HG02798 (cell line): ENCODE measurements at regions not wholly inside any gene's neighbourhood (a gene's known extent, or its start where the extent isn't known, plus 50 kb on each side); places are given as distances from the start of the nearest gene placed in this dataset.

Source experiments
- ATAC-seq: cut with Tn5 transposase; IDR thresholded peaks from one replicate; pipeline ENCODE4 v1.9.1; 2021; ENCODE audit warnings: mild to moderate bottlenecking; ENCODE audit not compliant: unreplicated experiment, poor library complexity

GRCh38 chr14:101354726-101355125, 206.6 kb upstream of the DIO3 start:
- ATAC-seq: no peak

GRCh38 chr14:101355284-101355683, 206.0 kb upstream of the DIO3 start:
- no peak for ATAC-seq

DNA sequence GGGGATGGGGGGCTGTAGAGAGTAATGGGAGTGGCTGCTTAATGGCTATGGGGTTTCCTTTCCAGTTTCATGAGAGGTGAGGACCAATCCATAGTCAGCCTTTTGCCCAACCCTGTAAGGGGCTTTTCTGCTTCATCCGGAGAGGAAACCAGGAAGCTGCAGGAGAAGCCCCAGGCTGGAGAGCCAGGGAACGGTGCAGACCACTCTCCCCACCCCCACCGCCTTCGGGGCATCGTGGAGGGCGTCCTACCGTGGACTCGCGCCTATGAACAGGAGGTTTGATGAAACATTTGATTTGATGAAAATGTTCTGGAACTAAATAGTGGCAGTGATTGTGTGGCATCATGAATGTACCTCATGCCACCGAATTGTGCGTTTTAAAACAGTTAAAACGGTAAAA, 204.3 kb upstream of the DIO3 start:
- ATAC-seq: no peak

DNA sequence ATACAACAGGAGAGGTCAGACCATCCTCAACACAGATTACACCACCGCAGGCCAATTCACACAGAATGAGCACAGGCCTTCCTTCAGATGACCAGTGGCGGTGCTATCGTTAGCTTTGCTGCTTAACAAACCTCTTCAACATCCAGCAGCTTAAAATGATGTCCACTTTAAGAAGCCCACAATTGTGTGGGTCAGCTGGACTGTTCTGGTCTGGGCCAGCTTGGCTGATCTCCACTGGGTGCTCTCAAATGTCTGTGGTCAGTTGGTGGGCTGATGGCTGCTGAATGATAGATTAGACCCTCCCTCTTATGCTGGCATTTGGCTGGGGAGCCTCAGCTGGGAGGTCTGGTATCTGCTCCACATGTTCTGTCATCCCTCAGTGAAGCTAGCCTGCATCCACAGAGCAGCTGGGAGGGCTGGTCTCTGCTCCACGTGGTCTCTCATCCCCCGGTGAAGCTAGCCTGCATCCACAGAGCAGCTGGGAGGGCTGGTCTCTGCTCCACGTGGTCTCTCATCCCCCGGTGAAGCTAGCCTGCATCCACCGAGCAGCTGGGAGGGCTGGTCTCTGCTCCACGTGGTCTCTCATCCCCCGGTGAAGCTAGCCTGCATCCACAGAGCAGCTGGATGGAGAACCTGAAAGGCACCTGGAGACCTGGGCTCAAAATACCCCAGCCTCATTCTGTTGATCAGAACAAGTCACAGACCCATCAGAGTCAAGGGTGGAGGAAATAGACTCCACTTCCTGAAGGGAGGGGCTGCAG, 203.6 kb upstream of the DIO3 start:
- no peak for ATAC-seq

DNA sequence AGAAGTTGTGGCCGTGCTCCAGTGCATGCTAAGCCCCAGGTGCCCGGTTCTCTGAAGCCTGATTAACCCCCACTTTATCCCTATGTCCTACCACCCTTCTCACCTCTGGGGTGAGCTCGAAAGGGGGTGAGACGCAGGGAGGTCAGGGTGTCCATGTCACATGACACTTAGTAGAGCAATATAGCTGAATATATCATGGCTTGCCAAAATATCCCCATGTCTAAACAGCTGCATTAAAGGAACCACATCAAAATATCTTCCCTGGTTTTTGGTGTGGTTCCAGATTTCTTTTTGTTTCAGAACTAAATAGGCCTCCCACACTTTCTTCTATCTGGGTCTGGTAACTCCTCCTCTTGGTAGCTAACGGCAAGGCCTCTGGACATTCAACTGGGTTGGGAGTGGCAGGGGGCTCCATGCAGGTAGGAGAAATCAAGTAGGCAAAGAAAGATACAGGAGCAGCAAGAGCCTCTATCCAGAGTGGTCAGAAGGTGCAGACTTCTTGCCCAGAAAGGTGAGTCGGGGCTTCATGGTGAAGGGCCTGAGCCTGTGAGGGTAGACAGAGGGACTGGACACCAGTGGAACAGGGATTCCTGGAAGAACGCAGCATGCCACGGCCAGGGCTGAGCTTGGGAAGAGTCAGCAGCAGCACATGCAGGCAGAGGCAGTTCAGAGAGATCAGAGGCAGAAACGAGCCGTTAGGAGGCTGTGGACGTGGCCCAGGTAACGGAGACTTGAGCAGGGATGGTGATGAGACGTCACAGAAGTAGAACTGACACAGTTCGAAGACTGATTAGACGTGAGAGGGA, 202.8 kb upstream of the DIO3 start:
- ATAC-seq: no peak

DNA sequence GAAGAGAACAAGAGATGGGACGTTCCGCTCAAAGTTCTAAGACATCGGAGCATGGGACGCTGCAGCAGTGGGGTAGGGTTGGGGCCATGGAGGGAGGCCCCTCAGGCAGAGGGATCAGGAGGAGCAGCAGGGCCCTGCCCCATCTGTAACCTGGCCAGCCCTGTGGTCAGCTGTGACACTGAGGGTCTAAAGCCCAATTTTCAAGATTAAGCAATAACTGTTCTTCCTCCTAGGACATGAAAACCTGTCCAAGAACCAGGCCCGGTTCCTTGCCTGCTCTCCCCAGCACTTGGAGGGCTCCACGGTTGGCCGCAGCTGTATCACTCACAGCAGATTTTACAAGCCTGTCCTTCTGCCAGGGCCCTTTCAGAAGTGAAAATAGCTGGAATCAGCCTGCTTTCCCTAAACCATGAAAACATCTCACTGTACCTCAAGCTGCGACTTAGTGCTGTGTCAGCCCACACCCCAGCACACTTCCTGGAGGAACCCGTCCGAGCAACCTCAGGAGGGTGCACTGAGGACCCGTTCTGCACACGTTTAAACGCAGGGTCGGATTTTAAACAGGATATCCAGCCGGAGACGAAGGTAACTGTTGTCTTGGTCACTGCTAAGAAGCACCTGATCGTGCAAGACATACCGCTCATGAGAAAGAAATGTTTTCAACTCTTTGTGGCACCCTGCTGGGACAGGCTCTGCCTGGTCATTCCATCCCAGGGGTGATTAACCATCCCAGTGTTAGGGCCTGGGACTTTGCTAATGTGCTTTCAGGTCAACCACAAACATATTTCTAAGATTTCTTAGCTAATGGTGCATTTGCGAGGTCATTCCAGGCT, 201.9 kb upstream of the DIO3 start:
- ATAC-seq: no peak

DNA sequence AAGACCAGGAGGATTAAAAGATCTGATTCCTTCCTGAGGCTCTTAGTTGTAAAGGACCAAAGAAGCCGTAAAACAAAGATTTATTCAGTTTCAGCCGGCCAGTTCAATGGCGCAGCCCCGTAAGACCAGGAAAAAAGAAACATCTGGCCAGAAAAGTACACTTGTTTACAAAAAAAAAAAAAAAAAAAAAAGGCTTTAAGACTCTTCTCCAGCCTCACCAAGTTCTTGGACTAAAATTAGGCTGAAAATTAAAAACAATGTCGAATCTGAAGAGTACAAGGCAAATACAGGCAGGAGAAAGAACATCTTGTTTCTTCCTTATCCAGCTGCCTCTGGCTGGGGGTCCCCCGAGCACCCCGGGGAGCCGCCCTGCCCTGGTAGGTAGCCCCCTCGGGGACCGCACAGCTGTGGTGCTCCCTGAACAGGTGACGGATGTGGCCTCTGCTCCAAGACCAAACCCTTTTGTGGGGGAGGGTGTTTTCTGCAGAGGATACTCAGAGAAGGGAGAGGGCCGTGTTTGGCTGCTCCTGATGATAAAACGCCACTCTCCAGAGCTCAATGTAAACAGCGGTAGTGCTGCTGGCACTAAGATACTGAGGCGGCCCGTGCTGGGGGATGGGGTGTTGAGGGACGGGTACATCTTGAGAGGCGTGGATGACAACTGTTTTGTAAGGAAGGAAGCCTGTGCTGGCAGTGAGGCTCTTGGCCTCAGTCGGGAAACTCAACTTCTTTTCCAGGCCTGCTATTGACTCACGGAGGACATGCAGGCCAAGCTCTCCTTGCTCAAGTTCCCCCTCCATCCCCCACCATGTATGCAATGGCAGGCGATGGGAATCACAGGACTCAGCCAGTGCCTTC, 201.0 kb upstream of the DIO3 start:
- no peak for ATAC-seq

- no peak for ATAC-seq
These were observed 200.3 kb upstream of the DIO3 start for GRCh38 chr14:101361044-101361443.

- no peak for ATAC-seq
These were observed 199.6 kb upstream of the DIO3 start for GRCh38 chr14:101361451-101362433.

DNA sequence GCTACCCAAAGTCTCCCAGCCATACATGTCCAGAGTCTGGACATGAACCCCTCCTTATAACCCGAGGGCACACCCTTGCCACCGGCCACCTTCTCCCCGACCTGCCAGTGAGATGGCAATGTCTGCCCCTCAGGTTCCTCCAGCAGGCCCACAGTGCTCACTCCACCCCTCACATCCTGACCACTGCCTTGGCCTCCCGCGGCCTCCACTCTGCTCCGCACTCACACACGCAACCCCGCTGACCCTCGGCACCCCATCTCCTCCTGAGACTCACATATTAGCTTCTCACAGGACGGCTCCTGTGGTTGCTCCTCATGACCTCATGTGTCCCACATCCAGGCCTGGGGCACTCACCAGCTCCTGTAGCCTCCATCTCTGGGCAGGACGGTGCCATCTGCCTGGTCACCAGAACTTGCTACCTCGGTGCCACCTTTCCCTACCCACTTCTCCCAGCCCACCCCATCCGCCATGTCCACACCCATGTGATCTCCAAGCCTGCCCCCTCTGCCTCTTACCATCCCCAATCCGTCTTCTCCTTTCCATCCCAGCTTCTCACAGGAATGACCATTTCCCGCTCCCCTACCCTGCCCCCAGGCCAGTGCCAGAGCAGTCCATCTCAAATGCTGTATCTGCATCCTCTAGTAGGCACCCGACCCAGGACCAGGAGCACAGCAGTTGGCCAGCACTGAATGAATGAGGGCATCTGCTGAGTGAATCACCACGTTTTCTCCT, 198.6 kb upstream of the DIO3 start:
- no peak for ATAC-seq

GRCh38 chr14:101363261-101363555, 198.1 kb upstream of the DIO3 start:
- no peak for ATAC-seq

DNA sequence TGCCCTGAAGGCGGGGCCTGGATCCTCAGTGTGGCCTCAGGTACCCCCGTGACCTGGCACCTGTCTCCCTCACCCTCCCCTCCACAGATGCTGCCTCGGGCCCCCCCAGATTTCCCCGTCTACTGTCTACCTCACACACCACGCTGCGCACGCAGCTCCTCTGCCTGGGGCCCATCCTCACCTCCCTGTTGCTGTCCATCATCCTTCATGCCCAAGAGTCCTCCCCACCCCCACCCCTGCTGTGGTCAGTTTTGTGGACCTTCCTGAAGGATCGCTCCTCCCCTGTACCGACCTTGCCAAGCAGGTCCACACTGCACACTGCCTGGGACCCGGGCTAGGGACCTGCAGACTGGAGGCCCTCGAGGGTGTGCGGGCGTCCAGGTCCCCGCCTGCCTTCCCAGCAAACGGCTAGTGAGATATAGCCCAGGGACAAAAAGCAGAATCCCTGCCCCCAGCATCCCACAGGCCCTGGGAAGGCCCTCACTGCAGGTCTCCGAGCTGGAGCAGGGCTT, 197.4 kb upstream of the DIO3 start:
- no peak for ATAC-seq

- ATAC-seq: no peak
These were observed 196.6 kb upstream of the DIO3 start for GRCh38 chr14:101364503-101365328.

- no peak for ATAC-seq
These were observed 195.8 kb upstream of the DIO3 start for GRCh38 chr14:101365329-101366158.

GRCh38 chr14:101367421-101368261, 193.7 kb upstream of the DIO3 start:
- no peak for ATAC-seq

- ATAC-seq: no peak
These were observed 192.7 kb upstream of the DIO3 start for GRCh38 chr14:101368629-101369028.
